Activated T-cell treated with anti-CD3 and anti-CD28 coated beads, Interleukin-2, amount 50 U/mL, for 72 hours (primary cell): ENCODE measurements at regions not wholly inside any gene's neighbourhood (a gene's known extent, or its start where the extent isn't known, plus 50 kb on each side); places are given as distances from the start of the nearest gene placed in this dataset.
A peak's percentile ranks its signal among the peaks of the same experiment; 100 is the strongest.
"Not testable (repeated sequence)": the region's sequence is repeated elsewhere in the genome, so short reads cannot be mapped to it uniquely, and the experiment has no call there.

Source experiments
- ATAC-seq, 2 donors: fragments of 150-1000 bp; cut with Tn5 transposase; replicated peaks in 1 of 2; 2 replicates each; pipeline ENCODE4 v1.10.0; 2021; ENCODE audit warnings: moderate library complexity in 2 of 2, mild to moderate bottlenecking in 1 of 2
- DNase-seq, 2 donors: peaks; one replicate each; pipeline ENCODE4 v3.0.0; 2021 to 2022; ENCODE audit warnings: mixed read lengths in 1 of 2
- H3K27ac Mint-ChIP-seq: one replicate; pipeline ENCODE4 v1.8.0; 2022; ENCODE audit warnings: mild to moderate bottlenecking, moderate library complexity, mixed read lengths
- H3K27me3 Mint-ChIP-seq: one replicate; pipeline ENCODE4 v1.8.0; 2022; ENCODE audit warnings: low read depth, mixed read lengths
- H3K36me3 Mint-ChIP-seq, 2 donors: one replicate each; pipeline ENCODE4 v1.8.0; 2022; ENCODE audit warnings: mixed read lengths in 2 of 2, mild to moderate bottlenecking in 1 of 2; ENCODE audit not compliant: insufficient read depth in 2 of 2
- H3K4me1 Mint-ChIP-seq: one replicate; pipeline ENCODE4 v1.8.0; 2022; ENCODE audit warnings: low read depth, mixed read lengths
- H3K4me3 Mint-ChIP-seq, 2 donors: one replicate each; pipeline ENCODE4 v1.8.0; 2022; ENCODE audit warnings: mild to moderate bottlenecking in 2 of 2, mixed read lengths in 2 of 2, moderate library complexity in 2 of 2
- H3K9me3 Mint-ChIP-seq, 2 donors: one replicate each; pipeline ENCODE4 v1.8.0; 2022; ENCODE audit warnings: mixed read lengths in 2 of 2

GRCh38 chr16:32947336-32947735, 246.7 kb upstream of the TP53TG3C start:
- not testable (repeated sequence) for H3K4me3 Mint-ChIP-seq, H3K4me1 Mint-ChIP-seq, ATAC-seq, H3K9me3 Mint-ChIP-seq, DNase-seq, H3K27ac Mint-ChIP-seq, H3K27me3 Mint-ChIP-seq, H3K36me3 Mint-ChIP-seq

DNA sequence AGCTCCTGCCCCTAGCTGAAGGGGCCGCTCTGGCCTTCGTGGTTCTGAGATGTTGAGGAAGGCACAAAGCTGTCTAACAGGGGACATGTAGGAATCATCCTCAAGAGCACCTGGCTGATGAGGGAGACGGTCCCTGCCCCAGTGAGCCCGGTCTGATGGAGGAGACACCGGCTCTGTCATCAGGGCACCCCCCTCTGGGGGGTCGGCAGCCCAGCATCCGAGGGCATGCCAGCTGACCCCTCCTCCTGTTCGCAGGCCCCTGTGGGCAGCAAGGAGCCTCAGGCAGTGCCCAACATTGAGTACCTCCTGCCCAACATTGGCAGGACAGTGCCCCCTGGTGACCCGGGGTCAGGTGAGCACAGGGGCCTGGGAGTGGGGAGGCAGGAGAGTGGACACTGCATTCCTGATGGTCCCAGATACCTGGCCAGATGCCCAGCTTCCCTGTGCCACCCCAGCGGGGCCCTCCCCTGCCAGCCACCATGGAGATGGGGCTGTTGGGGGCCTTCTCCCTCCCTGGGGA, 247.9 kb upstream of the TP53TG3C start:
- H3K27me3 Mint-ChIP-seq, H3K27ac Mint-ChIP-seq, H3K4me3 Mint-ChIP-seq, ATAC-seq, H3K4me1 Mint-ChIP-seq, H3K9me3 Mint-ChIP-seq, DNase-seq, H3K36me3 Mint-ChIP-seq: not testable (repeated sequence)

GRCh38 chr16:32945311-32945710, 248.7 kb upstream of the TP53TG3C start:
- H3K4me1 Mint-ChIP-seq, H3K27ac Mint-ChIP-seq, H3K4me3 Mint-ChIP-seq, H3K36me3 Mint-ChIP-seq, ATAC-seq, DNase-seq, H3K27me3 Mint-ChIP-seq, H3K9me3 Mint-ChIP-seq: not testable (repeated sequence)

- H3K4me3 Mint-ChIP-seq, H3K36me3 Mint-ChIP-seq, ATAC-seq, H3K4me1 Mint-ChIP-seq, H3K27ac Mint-ChIP-seq, DNase-seq, H3K9me3 Mint-ChIP-seq, H3K27me3 Mint-ChIP-seq: not testable (repeated sequence)
Observed at GRCh38 chr16:32939845-32940244, 254.2 kb upstream of the TP53TG3C start.

- not testable (repeated sequence) for ATAC-seq
Observed at GRCh38 chr16:32937929-32938328, 256.1 kb upstream of the TP53TG3C start.

GRCh38 chr16:32932240-32933040, 256.5 kb upstream of the TP53TG3 start:
- not testable (repeated sequence) for H3K27ac Mint-ChIP-seq, H3K4me3 Mint-ChIP-seq, H3K36me3 Mint-ChIP-seq, H3K9me3 Mint-ChIP-seq, H3K4me1 Mint-ChIP-seq, ATAC-seq, H3K27me3 Mint-ChIP-seq
- peak in 1 of 2 donors; percentile 9 for DNase-seq

More at GRCh38 chr16:32937929-32938328, 256.1 kb upstream of the TP53TG3C start:
- H3K4me1 Mint-ChIP-seq, H3K36me3 Mint-ChIP-seq, H3K9me3 Mint-ChIP-seq, DNase-seq, H3K4me3 Mint-ChIP-seq, H3K27me3 Mint-ChIP-seq, H3K27ac Mint-ChIP-seq: not testable (repeated sequence)

DNA sequence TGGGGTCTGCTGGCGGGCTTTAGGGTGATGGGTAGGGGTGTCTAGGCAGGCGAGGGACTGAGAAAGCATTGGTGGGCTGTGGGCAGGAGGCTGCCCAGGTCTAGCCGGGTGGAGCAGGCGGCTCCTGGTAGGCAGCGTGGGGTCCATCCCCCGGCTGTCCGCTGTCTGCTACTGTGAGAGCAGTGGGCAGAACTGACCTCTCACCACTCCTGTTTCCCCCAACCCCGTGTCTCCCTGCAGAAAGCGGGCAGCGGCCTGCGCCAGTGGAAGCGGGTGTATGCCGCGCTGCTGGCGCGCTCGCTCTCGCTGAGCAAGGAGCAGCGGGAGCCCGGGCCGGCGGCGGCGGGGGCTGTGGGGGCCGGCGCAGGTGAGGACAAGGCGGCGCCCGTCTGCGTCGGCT, 249.2 kb upstream of the TP53TG3 start:
- not testable (repeated sequence) for DNase-seq, H3K27me3 Mint-ChIP-seq, H3K36me3 Mint-ChIP-seq, ATAC-seq, H3K4me1 Mint-ChIP-seq, H3K4me3 Mint-ChIP-seq, H3K27ac Mint-ChIP-seq, H3K9me3 Mint-ChIP-seq

- H3K4me1 Mint-ChIP-seq, H3K36me3 Mint-ChIP-seq, H3K27me3 Mint-ChIP-seq, H3K4me3 Mint-ChIP-seq, DNase-seq, H3K27ac Mint-ChIP-seq, ATAC-seq, H3K9me3 Mint-ChIP-seq: not testable (repeated sequence)
Observed at GRCh38 chr16:32922578-32922977, 246.6 kb upstream of the TP53TG3 start.

- not testable (repeated sequence) for H3K4me3 Mint-ChIP-seq, H3K4me1 Mint-ChIP-seq, H3K27me3 Mint-ChIP-seq, DNase-seq, ATAC-seq, H3K9me3 Mint-ChIP-seq, H3K36me3 Mint-ChIP-seq, H3K27ac Mint-ChIP-seq
Observed at GRCh38 chr16:32915346-32915745, 239.4 kb upstream of the TP53TG3 start.

DNA sequence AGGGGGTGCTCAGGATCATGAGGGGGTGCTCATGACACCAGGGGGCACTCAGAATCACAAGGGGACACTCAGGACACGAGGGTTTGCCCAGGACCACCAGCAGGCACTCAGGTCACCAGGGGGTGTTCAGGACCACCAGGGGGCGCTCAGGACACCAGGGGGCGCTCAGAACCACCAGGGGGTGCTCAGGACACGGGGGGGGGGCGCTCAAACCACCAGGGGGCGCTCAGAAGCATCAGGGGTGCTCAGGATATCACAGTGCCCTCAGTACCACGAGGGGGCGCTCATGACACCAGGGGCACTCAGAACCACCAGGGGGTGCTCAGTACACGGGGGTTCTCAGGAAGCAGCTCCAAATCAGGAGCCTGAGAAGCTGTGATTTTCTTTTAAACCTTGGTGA, 221.8 kb upstream of the TP53TG3 start:
- H3K4me1 Mint-ChIP-seq, H3K27ac Mint-ChIP-seq, H3K9me3 Mint-ChIP-seq, H3K27me3 Mint-ChIP-seq, H3K4me3 Mint-ChIP-seq, H3K36me3 Mint-ChIP-seq: not testable (repeated sequence)
- DNase-seq (peak; percentile 18 to 28), ATAC-seq (peak in 1 of 2 donors; percentile 32)

- not testable (repeated sequence) for DNase-seq, H3K9me3 Mint-ChIP-seq, H3K27me3 Mint-ChIP-seq, H3K4me1 Mint-ChIP-seq, H3K36me3 Mint-ChIP-seq, H3K27ac Mint-ChIP-seq, ATAC-seq, H3K4me3 Mint-ChIP-seq
Observed at GRCh38 chr16:32885392-32885791, 209.4 kb upstream of the TP53TG3 start.

GRCh38 chr16:32884556-32884955, 208.6 kb upstream of the TP53TG3 start:
- not testable (repeated sequence) for ATAC-seq, H3K27me3 Mint-ChIP-seq, H3K27ac Mint-ChIP-seq, DNase-seq, H3K9me3 Mint-ChIP-seq, H3K4me1 Mint-ChIP-seq, H3K36me3 Mint-ChIP-seq, H3K4me3 Mint-ChIP-seq

DNA sequence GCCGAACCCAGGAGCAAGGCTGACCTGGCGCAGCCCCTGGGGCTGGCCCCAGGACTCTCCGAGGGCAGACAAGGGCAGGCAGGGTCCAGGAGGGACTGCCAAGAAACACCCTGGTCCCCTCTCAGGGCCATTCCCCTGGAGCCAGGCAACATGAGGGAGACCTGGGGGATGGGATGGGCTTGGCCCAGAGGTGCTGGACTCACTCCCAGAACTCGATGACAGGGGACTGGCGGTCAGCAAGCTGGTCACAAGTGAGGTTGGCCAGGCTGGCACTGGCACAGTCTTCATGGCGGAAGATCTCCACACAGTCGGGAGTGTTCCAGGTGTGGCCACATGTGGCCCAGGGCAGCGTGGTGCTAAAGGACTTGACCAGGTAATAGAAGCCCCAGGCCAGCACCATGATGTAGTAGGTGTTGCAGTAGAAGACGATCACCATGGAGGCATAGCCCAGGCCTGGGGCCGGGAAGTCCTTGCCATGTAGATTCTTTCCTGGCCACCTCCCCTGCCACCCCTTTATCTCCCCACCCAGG, 206.4 kb upstream of the TP53TG3 start:
- not testable (repeated sequence) for H3K27ac Mint-ChIP-seq, H3K9me3 Mint-ChIP-seq, H3K36me3 Mint-ChIP-seq, H3K27me3 Mint-ChIP-seq, ATAC-seq, H3K4me3 Mint-ChIP-seq, DNase-seq, H3K4me1 Mint-ChIP-seq

GRCh38 chr16:32881631-32882030, 205.7 kb upstream of the TP53TG3 start:
- not testable (repeated sequence) for DNase-seq, ATAC-seq, H3K4me1 Mint-ChIP-seq, H3K27ac Mint-ChIP-seq, H3K4me3 Mint-ChIP-seq, H3K27me3 Mint-ChIP-seq, H3K36me3 Mint-ChIP-seq, H3K9me3 Mint-ChIP-seq
